Endothelial cell of umbilical vein (primary cell): ENCODE measurements at regions not wholly inside any gene's neighbourhood (a gene's known extent, or its start where the extent isn't known, plus 50 kb on each side); places are given as distances from the start of the nearest gene placed in this dataset.

Experiments
- BruUV-seq: library from RNA; stranded (reverse); fragments of 400-500 nt; replicated peaks from 2 replicates; lab custom pipeline; 2021; lab: Mats Ljungman, UMichigan
- CTCF ChIA-PET: fragments of 300-600, 350-600 bp; sonication (Branson Sonifier 250); formaldehyde crosslinking; loops from one replicate; lab custom pipeline; 2021; ENCODE audit warnings: antibody characterized with exemption, inconsistent platforms; lab: Charles Lee
- POLR2A ChIA-PET: fragments of 300-600, 350-600 bp; sonication (Branson Sonifier 250); formaldehyde crosslinking; loops from one replicate; lab custom pipeline; 2021; ENCODE audit warnings: antibody characterized with exemption, inconsistent platforms; lab: Charles Lee
- DNase-seq: peaks from one replicate; pipeline ENCODE4 v3.0.0-alpha.2; 2011; ENCODE audit warnings: low read depth, low spot score
- FAIRE-seq: peaks from 2 replicates; lab custom pipeline; 2011; peaks lifted over from hg19 to GRCh38; lab: Jason Lieb, UNC
- H2AFZ ChIP-seq: 2 replicates; pipeline ENCODE4 v1.6.0; 2012; ENCODE audit warnings: low read depth, low read length, control low read depth, inconsistent platforms
- H3K27ac ChIP-seq: 2 replicates; pipeline ENCODE4 v1.5.1; 2011; ENCODE audit warnings: low read depth, mild to moderate bottlenecking, control low read depth, low read length, moderate library complexity; ENCODE audit not compliant: insufficient read depth
- H3K27me3 ChIP-seq, 2 experiments: 2 replicates each; pipeline versions ENCODE4 v1.6.0 to v1.6.1; 2011; ENCODE audit warnings: low read length in 2 of 2, mixed read lengths in 1 of 2; ENCODE audit not compliant: control insufficient read depth in 2 of 2, insufficient read depth in 2 of 2
- H3K36me3 ChIP-seq, 2 experiments: 2 replicates in 1 of 2; 3 replicates in 1 of 2; pipeline ENCODE4 v1.5.1; 2011; ENCODE audit warnings: low read length in 2 of 2, mild to moderate bottlenecking in 1 of 2, moderate library complexity in 1 of 2; ENCODE audit not compliant: control insufficient read depth in 2 of 2, insufficient read depth in 2 of 2; ENCODE audit errors: extremely low read depth in 1 of 2
- H3K4me1 ChIP-seq: 3 replicates; pipeline ENCODE4 v1.5.1; 2011; ENCODE audit warnings: mild to moderate bottlenecking, low read length; ENCODE audit not compliant: control insufficient read depth, insufficient read depth; ENCODE audit errors: extremely low read depth
- H3K4me2 ChIP-seq: 2 replicates; pipeline ENCODE4 v1.6.1; 2011; ENCODE audit warnings: low read length, control low read depth, mixed read lengths; ENCODE audit not compliant: insufficient read depth
- H3K4me3 ChIP-seq, 3 experiments: fragments of 200-600 bp in 1 of 3; sonication (generic), shearing (Covaris generic) in 1 of 3; replicated peaks in 1 of 3; 2 replicates each; pipeline ENCODE4 v1.5.1; 2011 to 2016; ENCODE audit warnings: control low read depth in 3 of 3, low read length in 3 of 3, mild to moderate bottlenecking in 2 of 3, inconsistent platforms in 1 of 3, low read depth in 1 of 3, moderate library complexity in 1 of 3; ENCODE audit not compliant: insufficient read depth in 1 of 3
- H3K79me2 ChIP-seq: 2 replicates; pipeline ENCODE4 v1.6.0; 2012; ENCODE audit warnings: low read length, inconsistent platforms; ENCODE audit not compliant: control insufficient read depth, insufficient read depth
- H3K9ac ChIP-seq: replicated peaks from 2 replicates; pipeline ENCODE3; 2011; ENCODE audit warnings: low read length, control low read depth; ENCODE audit not compliant: insufficient read depth; ENCODE audit errors: extremely low read depth
- H3K9me1 ChIP-seq: replicated peaks from 3 replicates; pipeline ENCODE4 v1.6.0; 2011; ENCODE audit warnings: mild to moderate bottlenecking, low read length; ENCODE audit not compliant: control insufficient read depth, insufficient read depth; ENCODE audit errors: extremely low read depth
- H3K9me3 ChIP-seq: replicated peaks from 2 replicates; pipeline ENCODE4 v1.5.1; 2012; ENCODE audit warnings: low read length, inconsistent platforms; ENCODE audit not compliant: control insufficient read depth, insufficient read depth
- H4K20me1 ChIP-seq: replicated peaks from 2 replicates; pipeline ENCODE3; 2011; ENCODE audit warnings: mild to moderate bottlenecking, low read length; ENCODE audit not compliant: control insufficient read depth, insufficient read depth; ENCODE audit errors: extremely low read depth
- GATA2 ChIP-seq: IDR thresholded peaks from 2 replicates; pipeline ENCODE4 v1.7.0; 2011; ENCODE audit warnings: low read depth, mild to moderate bottlenecking, moderate library complexity, mixed read lengths, low read length; ENCODE audit not compliant: insufficient read length, insufficient read depth
- POLR2A ChIP-seq: IDR thresholded peaks from 2 replicates; pipeline ENCODE4 v1.6.1; 2012; ENCODE audit warnings: low read depth, mild to moderate bottlenecking, control low read depth, low read length
- dilution Hi-C: fragments of 300-500 bp; cut with MboI; formaldehyde crosslinking; loops from one replicate; pipeline ENCODE4 v1.15.0; 2019; ENCODE audit warnings: low sequenced_read_pairs; ENCODE audit not compliant: extremely low pct_ligation_motif_present
- intact Hi-C: fragments of 100-400 bp; cut with micrococcal nuclease; formaldehyde crosslinking; loops from one replicate; pipeline ENCODE4 v1.10.0; 2022

DNA sequence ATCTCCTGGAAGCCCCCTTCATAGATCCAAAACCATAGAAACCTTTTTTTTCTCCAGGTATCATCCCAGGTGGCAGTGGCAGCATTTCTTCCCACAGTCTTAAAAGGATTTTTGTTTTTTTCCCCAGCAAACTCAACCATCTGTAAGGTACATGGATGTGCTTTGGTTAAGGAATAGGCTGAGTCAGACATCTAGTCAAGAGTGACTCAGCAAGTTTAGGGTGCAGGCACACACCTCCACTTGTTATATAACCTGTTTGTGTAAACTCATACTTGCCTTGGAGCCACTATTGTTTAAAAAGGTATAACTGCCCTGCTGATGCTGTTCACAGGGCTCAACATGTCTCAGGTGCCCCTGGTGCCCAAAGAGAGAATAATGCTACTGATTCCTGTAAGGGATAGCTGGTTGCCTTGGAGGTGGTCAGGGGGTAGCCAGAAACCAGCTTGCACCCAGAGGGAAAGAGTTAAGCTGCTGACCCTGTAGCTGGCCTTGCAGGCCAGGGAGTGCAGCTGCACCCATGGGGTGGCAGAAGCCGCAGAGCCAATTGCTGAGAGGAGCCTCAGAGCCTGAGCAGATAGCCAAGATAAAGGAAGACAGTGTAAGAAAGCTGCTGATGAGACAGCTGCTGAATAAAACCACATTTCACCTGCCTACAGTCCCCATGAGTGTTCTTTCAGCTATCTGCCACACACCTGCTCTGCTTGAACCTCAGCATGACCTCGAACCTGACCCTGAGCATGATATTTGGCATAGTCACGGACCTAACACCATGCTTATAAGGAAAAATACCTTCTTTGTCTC lies 1726.1 kb upstream of the RAG2 start:
- POLR2A ChIA-PET, result no interaction called here
- no peak for FAIRE-seq

DNA sequence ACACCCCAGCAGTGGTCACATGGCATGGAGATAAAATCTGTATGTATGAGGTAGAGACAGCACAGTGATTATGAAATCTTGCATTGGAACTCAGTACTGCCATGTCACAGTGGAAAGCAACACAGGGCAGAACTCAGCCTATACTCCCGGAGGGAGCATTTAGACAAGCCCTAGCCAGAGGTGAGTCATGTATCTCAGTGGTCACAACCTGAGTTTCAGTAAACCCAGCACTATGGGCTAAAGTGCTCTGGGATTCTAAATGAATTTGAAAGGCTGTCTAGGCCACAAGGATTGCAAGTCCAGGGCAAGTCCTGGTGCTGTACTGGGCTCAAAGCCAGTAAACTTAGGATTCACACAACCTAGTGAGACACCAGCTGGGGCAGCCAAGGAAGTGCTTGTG lies 1717.1 kb upstream of the RAG2 start:
- Histone ChIP-seq H3K79me2 (no peaks in the 10 kb centered on the region), H4K20me1 (no peaks in the 10 kb centered on the region), H3K27ac (no peak overlapping the region), H3K4me1 (no peaks in the 10 kb centered on the region), H3K27me3 (no peaks in the 10 kb centered on the region), H2AFZ (no peak overlapping the region), H3K4me2 (no peak overlapping the region), H3K9me3 (peaks cover 6% of the 10 kb centered on the region), H3K36me3 (no peaks in the 10 kb centered on the region), H3K9me1 (no peaks in the 10 kb centered on the region), H3K9ac (no peak overlapping the region), H3K4me3 (no peak overlapping the region)
- POLR2A ChIA-PET, result no interaction called here
- intact Hi-C loops (no loop called here), dilution Hi-C loops (no loop called here)
- TF ChIP-seq POLR2A, result no peak
- CTCF ChIA-PET, result no interaction called here
- no peak for FAIRE-seq
- no TSS peak for BruUV-seq
- DNase-seq, result no peak

More for the DNA sequence above, 1726.1 kb upstream of the RAG2 start:
- Histone ChIP-seq H3K9me1 (no peaks in the 10 kb centered on the region), H4K20me1 (no peaks in the 10 kb centered on the region), H3K4me3 (no peak overlapping the region), H3K27me3 (no peaks in the 10 kb centered on the region), H3K4me1 (no peaks in the 10 kb centered on the region), H3K9me3 (no peaks in the 10 kb centered on the region), H3K9ac (no peak overlapping the region), H3K36me3 (no peaks in the 10 kb centered on the region), H3K79me2 (no peaks in the 10 kb centered on the region), H3K27ac (no peak overlapping the region), H3K4me2 (no peak overlapping the region), H2AFZ (no peak overlapping the region)
- TF ChIP-seq POLR2A, result no peak
- no peak for TF ChIP-seq GATA2
- CTCF ChIA-PET, result no interaction called here
- no TSS peak for BruUV-seq
- intact Hi-C loops, result no loop called here
- DNase-seq, result no peak
- dilution Hi-C loops, result no loop called here
